HepG2 (cell line): ENCODE measurements at regions not wholly inside any gene's neighbourhood (a gene's known extent, or its start where the extent isn't known, plus 50 kb on each side); places are given as distances from the start of the nearest gene placed in this dataset.

Source experiments
- ATAC-seq: fragments of 200-7000 bp; cut with Tn5 transposase; 3 replicates; pipeline ENCODE4 v1.9.1; 2020; ENCODE audit warnings: mild to moderate bottlenecking, moderate library complexity
- BruUV-seq: library from RNA; stranded (reverse); fragments of 400-500 nt; replicated peaks from 2 replicates; lab custom pipeline; 2021; lab: Mats Ljungman, UMichigan
- CTCF ChIA-PET: fragments of 300-600 bp; formaldehyde crosslinking; extraction: SDS; loops from one replicate; lab custom pipeline; 2021; ENCODE audit warnings: low total read pairs, inconsistent platforms, low intra/inter-chr PET ratio; lab: Yijun Ruan, JAX
- POLR2A ChIA-PET: fragments of 350-600 bp; sonication (Branson Sonifier 250); formaldehyde crosslinking; loops from one replicate; lab custom pipeline; 2020; ENCODE audit warnings: antibody characterized with exemption, inconsistent platforms; lab: Yijun Ruan, JAX
- DNase-seq: peaks from one replicate; pipeline ENCODE4 v3.0.0-alpha.2; 2015; ENCODE audit warnings: low spot score
- FAIRE-seq: peaks from 3 replicates; lab custom pipeline; 2011; peaks lifted over from hg19 to GRCh38; lab: Jason Lieb, UNC
- H2AFZ ChIP-seq: one replicate; pipeline ENCODE4 v1.6.1; 2011; ENCODE audit warnings: low read length, inconsistent platforms
- H3K27ac ChIP-seq: fragments of 300-600 bp; 3 replicates; pipeline ENCODE4 v1.8.0; 2011; ENCODE audit warnings: mixed run types, mild to moderate bottlenecking, mixed read lengths, low read length, inconsistent platforms; ENCODE audit not compliant: insufficient read depth; ENCODE audit errors: extremely low read length
- H3K27me3 ChIP-seq, 2 experiments: fragments of 200-600 bp in 1 of 2; 2 replicates in 1 of 2; 3 replicates in 1 of 2; pipeline versions ENCODE4 v1.6.0 to v1.8.0; 2011; ENCODE audit warnings: low read length in 2 of 2, mild to moderate bottlenecking in 2 of 2, moderate library complexity in 2 of 2, inconsistent platforms in 1 of 2; ENCODE audit not compliant: insufficient read depth in 2 of 2, control insufficient read depth in 1 of 2
- H3K36me3 ChIP-seq, 2 experiments: fragments of 200-600 bp in 1 of 2; replicated peaks in 1 of 2; 2 replicates in 1 of 2; 3 replicates in 1 of 2; pipeline versions ENCODE4 v1.5.1 to v1.8.0; 2011; ENCODE audit warnings: low read length in 2 of 2, inconsistent platforms in 1 of 2; ENCODE audit not compliant: insufficient read depth in 2 of 2, control insufficient read depth in 1 of 2
- H3K4me1 ChIP-seq: 2 replicates; pipeline ENCODE4 v1.5.1; 2012; ENCODE audit warnings: low read length, inconsistent platforms; ENCODE audit not compliant: insufficient read depth
- H3K4me2 ChIP-seq: 2 replicates; pipeline ENCODE4 v1.6.0; 2011; ENCODE audit warnings: low read depth, low read length, inconsistent platforms
- H3K4me3 ChIP-seq, 3 experiments: fragments of 200-600 bp in 1 of 3; sonication (generic), shearing (Covaris generic) in 1 of 3; replicated peaks in 1 of 3; 2 replicates each; pipeline ENCODE4 v1.5.1; 2011 to 2016; ENCODE audit warnings: low read length in 3 of 3, inconsistent platforms in 2 of 3, low read depth in 2 of 3, mild to moderate bottlenecking in 2 of 3, control low read depth in 1 of 3, mixed read lengths in 1 of 3; ENCODE audit not compliant: insufficient read depth in 1 of 3
- H3K79me2 ChIP-seq: one replicate; pipeline ENCODE4 v1.6.1; 2011; ENCODE audit warnings: low read length, inconsistent platforms; ENCODE audit not compliant: insufficient read depth
- H3K9ac ChIP-seq: 2 replicates; pipeline ENCODE4 v1.6.0; 2011; ENCODE audit warnings: mild to moderate bottlenecking, low read depth, low read length, inconsistent platforms; ENCODE audit not compliant: insufficient read depth
- H3K9me3 ChIP-seq: 2 replicates; pipeline ENCODE4 v1.5.1; 2012; ENCODE audit warnings: mild to moderate bottlenecking, low read length
- H4K20me1 ChIP-seq: 2 replicates; pipeline ENCODE4 v1.6.0; 2011; ENCODE audit warnings: inconsistent platforms, mild to moderate bottlenecking, low read length, moderate library complexity; ENCODE audit not compliant: insufficient read depth
- BORCS8-MEF2B ChIP-seq: sonication (generic); formaldehyde crosslinking; IDR thresholded peaks from 2 replicates; pipeline ENCODE4 v1.8.0; 2022; ENCODE audit warnings: mild to moderate bottlenecking, missing genetic modification reagents
- IRF2 ChIP-seq: IDR thresholded peaks from 2 replicates; pipeline ENCODE4 v1.6.1; 2018; ENCODE audit warnings: missing genetic modification reagents, missing compliant biosample characterization
- KLF15 ChIP-seq: sonication (generic); formaldehyde crosslinking; IDR thresholded peaks from 2 replicates; pipeline ENCODE4 v1.8.1; 2023; ENCODE audit warnings: borderline replicate concordance, mild to moderate bottlenecking, inconsistent platforms, missing genetic modification reagents, mixed read lengths
- MXD1 ChIP-seq: sonication (generic); formaldehyde crosslinking; IDR thresholded peaks from 2 replicates; pipeline ENCODE4 v1.4.0; 2020; ENCODE audit warnings: mild to moderate bottlenecking, missing genetic modification reagents
- MYNN ChIP-seq: sonication (generic); formaldehyde crosslinking; IDR thresholded peaks from 2 replicates; pipeline ENCODE4 v1.4.0; 2020; ENCODE audit warnings: mild to moderate bottlenecking, low read depth, missing genetic modification reagents
- NCOA5 ChIP-seq: sonication (generic); formaldehyde crosslinking; IDR thresholded peaks from 2 replicates; pipeline ENCODE4 v1.4.0; 2020; ENCODE audit warnings: missing genetic modification reagents
- NFRKB ChIP-seq: fragments of 450-650 bp; IDR thresholded peaks from 2 replicates; pipeline ENCODE4 v1.6.1; 2017
- NFYC ChIP-seq: IDR thresholded peaks from 2 replicates; pipeline ENCODE4 v1.6.1; 2016; ENCODE audit warnings: missing genetic modification reagents, missing compliant biosample characterization
- SMAD9 ChIP-seq: sonication (generic); formaldehyde crosslinking; IDR thresholded peaks from 2 replicates; pipeline ENCODE4 v1.5.1; 2020; ENCODE audit warnings: mild to moderate bottlenecking, missing genetic modification reagents
- SRSF9 ChIP-seq: fragments of 200-400 bp; formaldehyde crosslinking; IDR thresholded peaks from 2 replicates; pipeline ENCODE4 v1.6.1; 2018; ENCODE audit warnings: borderline replicate concordance, mild to moderate bottlenecking, low read depth, low read length; ENCODE audit not compliant: insufficient read depth, poor library complexity, severe bottlenecking
- ZFY ChIP-seq: sonication (generic); formaldehyde crosslinking; IDR thresholded peaks from 2 replicates; pipeline ENCODE4 v1.4.0; 2020; ENCODE audit warnings: missing genetic modification reagents
- ZHX2 ChIP-seq, 2 experiments: sonication (generic) in 1 of 2; formaldehyde crosslinking in 1 of 2; IDR thresholded peaks; 2 replicates each; pipeline versions ENCODE4 v1.6.1 to v1.9.0; 2014 to 2022; ENCODE audit warnings: antibody characterized with exemption in 1 of 2, borderline replicate concordance in 1 of 2, inconsistent platforms in 1 of 2, low read depth in 1 of 2, missing genetic modification reagents in 1 of 2
- ZNF124 ChIP-seq: sonication (generic); formaldehyde crosslinking; IDR thresholded peaks from 2 replicates; pipeline ENCODE4 v1.4.0; 2020; ENCODE audit warnings: missing genetic modification reagents
- ZNF550 ChIP-seq: sonication (generic); formaldehyde crosslinking; IDR thresholded peaks from 2 replicates; pipeline ENCODE4 v1.4.0; 2020; ENCODE audit warnings: mild to moderate bottlenecking, missing genetic modification reagents, borderline replicate concordance
- ZNF777 ChIP-seq: sonication (generic); formaldehyde crosslinking; IDR thresholded peaks from 2 replicates; pipeline ENCODE4 v1.4.0; 2020; ENCODE audit warnings: missing genetic modification reagents
- WGBS: methylation state at CpG from one replicate; pipeline ENCODE4 v1.1.6; 2017; ENCODE audit warnings: low lambda C conversion rate; 5-methylcytosine and 5-hydroxymethylcytosine counted together
- in situ Hi-C: cut with HindIII; loops from 2 replicates; pipeline ENCODE4 v1.10.0; 2017; ENCODE audit warnings: low pct_unique_long_range_greater_than_20kb; ENCODE audit not compliant: extremely low pct_ligation_motif_present
- intact Hi-C: fragments of 100-400 bp; cut with micrococcal nuclease; formaldehyde crosslinking; loops from one replicate; pipeline ENCODE4 v1.10.0; 2022; ENCODE audit not compliant: unreplicated experiment
- TF ChIP-seq, protein P1 (sequence below): sonication (generic); formaldehyde crosslinking; IDR thresholded peaks from 2 replicates; pipeline ENCODE4 v1.5.0; 2020; ENCODE audit warnings: missing genetic modification reagents
- TF ChIP-seq, protein P2 (sequence below): sonication (generic); formaldehyde crosslinking; IDR thresholded peaks from 2 replicates; pipeline ENCODE4 v1.9.0; 2022; ENCODE audit warnings: low read depth, missing genetic modification reagents

- no TSS peak for BruUV-seq
- Histone ChIP-seq H3K4me3 (no peak overlapping the region), H3K27me3 (peaks cover 7 to 63% of the 10 kb centered on the region in 2 experiments; a peak in 4 of 5 replicates), H3K9me3 (no peaks in the 10 kb centered on the region)
- POLR2A ChIA-PET, result no interaction called here
- in situ Hi-C loops, result no loop called here
- no peak for TF ChIP-seq NCOA5
- TF ChIP-seq, protein P1, sequence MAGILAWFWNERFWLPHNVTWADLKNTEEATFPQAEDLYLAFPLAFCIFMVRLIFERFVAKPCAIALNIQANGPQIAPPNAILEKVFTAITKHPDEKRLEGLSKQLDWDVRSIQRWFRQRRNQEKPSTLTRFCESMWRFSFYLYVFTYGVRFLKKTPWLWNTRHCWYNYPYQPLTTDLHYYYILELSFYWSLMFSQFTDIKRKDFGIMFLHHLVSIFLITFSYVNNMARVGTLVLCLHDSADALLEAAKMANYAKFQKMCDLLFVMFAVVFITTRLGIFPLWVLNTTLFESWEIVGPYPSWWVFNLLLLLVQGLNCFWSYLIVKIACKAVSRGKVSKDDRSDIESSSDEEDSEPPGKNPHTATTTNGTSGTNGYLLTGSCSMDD, result no peak
- TF ChIP-seq BORCS8-MEF2B (CRISPR knock-in tag), result no peak
- no peak for TF ChIP-seq ZNF550 (CRISPR knock-in tag)
- TF ChIP-seq, protein P2, sequence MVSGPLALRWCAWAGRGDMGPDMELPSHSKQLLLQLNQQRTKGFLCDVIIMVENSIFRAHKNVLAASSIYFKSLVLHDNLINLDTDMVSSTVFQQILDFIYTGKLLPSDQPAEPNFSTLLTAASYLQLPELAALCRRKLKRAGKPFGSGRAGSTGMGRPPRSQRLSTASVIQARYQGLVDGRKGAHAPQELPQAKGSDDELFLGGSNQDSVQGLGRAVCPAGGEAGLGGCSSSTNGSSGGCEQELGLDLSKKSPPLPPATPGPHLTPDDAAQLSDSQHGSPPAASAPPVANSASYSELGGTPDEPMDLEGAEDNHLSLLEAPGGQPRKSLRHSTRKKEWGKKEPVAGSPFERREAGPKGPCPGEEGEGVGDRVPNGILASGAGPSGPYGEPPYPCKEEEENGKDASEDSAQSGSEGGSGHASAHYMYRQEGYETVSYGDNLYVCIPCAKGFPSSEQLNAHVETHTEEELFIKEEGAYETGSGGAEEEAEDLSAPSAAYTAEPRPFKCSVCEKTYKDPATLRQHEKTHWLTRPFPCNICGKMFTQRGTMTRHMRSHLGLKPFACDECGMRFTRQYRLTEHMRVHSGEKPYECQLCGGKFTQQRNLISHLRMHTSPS (CRISPR knock-in tag), result no peak
- TF ChIP-seq KLF15 (CRISPR knock-in tag), result no peak
- no peak for TF ChIP-seq IRF2 (CRISPR knock-in tag)
- TF ChIP-seq ZHX2 (IDR thresholded peaks at IDR 0.05; ENCODE audit: low read depth), result no peak
- no peak for TF ChIP-seq ZHX2 (CRISPR knock-in tag; IDR thresholded peaks at IDR 0.05; ENCODE audit: borderline replicate concordance)
- TF ChIP-seq SRSF9, result no peak
- TF ChIP-seq ZFY, result no peak
- TF ChIP-seq NFRKB, result no peak
- no peak for TF ChIP-seq MYNN (CRISPR knock-in tag)
- TF ChIP-seq MXD1 (CRISPR knock-in tag), result no peak
- no peak for TF ChIP-seq SMAD9 (CRISPR knock-in tag)
- TF ChIP-seq ZNF777, result no peak
- TF ChIP-seq ZNF124 (CRISPR knock-in tag), result no peak
- no peak for TF ChIP-seq NFYC (CRISPR knock-in tag)
- TF ChIP-seq, all 625 proteins: peak for 0
- Histone ChIP-seq H3K4me1 (peaks cover 8% of the 10 kb centered on the region; the same call in 1 of the 2 replicates), H4K20me1 (no peaks in the 10 kb centered on the region), H2AFZ (no peak overlapping the region), H3K27ac (no peak overlapping the region), H3K36me3 (no peaks in the 10 kb centered on the region), H3K4me2 (no peak overlapping the region), H3K9ac (no peak overlapping the region), H3K79me2 (no peaks in the 10 kb centered on the region)
- WGBS, result 12% methylated on average over 5 of the region's 5 CpGs
- CTCF ChIA-PET, result no interaction called here
- FAIRE-seq, result no peak
- no peak for ATAC-seq
- DNase-seq, result no peak
- intact Hi-C loops, result no loop called here
These were observed 104.2 kb upstream of the AGAP1 start for GRCh38 chr2:235389626-235390025.
